ENCODE measurements at regions not wholly inside any gene's neighbourhood (a gene's known extent, or its start where the extent isn't known, plus 50 kb on each side); places are given as distances from the start of the nearest gene placed in this dataset.

DNA sequence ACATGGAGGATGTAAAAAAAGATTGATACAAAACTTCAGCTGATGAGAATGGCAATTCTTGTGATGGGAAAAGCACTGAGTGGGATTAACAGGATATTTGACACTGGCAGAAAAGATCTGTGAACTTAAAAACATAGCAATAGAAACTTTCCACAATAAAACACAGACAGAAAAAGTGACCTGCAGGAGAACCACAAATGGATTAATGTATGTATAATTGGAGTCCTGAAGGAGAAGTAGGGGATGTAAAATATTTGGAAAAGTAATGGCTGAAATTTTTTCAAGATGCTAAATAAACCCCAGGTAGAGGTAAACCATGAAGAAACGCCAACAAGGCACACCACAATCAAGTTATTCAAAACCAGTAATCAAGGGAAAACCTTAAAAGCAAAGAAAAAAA is 130.8 kb upstream of the C14orf180 start:
- no peak for TF ChIP-seq REST (IDR thresholded peaks at IDR 0.05; ENCODE audit: insufficient read depth in 1 of 2, low read depth in 2 of 2, low read length in 2 of 2)
- no peak for TF ChIP-seq POLR2AphosphoS5 (IDR thresholded peaks at IDR 0.05; ENCODE audit: low read depth, low read length)
- no peak for TF ChIP-seq FOXP2 (optimal IDR thresholded peaks at IDR 0.05; ENCODE audit: borderline replicate concordance, extremely low read depth, extremely low read length, insufficient read depth)
- TF ChIP-seq TAF1 (IDR thresholded peaks at IDR 0.05; ENCODE audit: borderline replicate concordance, insufficient read depth, low read length), result no peak
